Common myeloid progenitor, CD34-positive (primary cell): ENCODE measurements at regions not wholly inside any gene's neighbourhood (a gene's known extent, or its start where the extent isn't known, plus 50 kb on each side); places are given as distances from the start of the nearest gene placed in this dataset.

Experiments used
- CTCF ChIA-PET: fragments of 350-600 bp; sonication (Branson Sonifier 250); formaldehyde crosslinking; loops from one replicate; lab custom pipeline; 2021; ENCODE audit warnings: antibody characterized with exemption; lab: Charles Lee
- POLR2A ChIA-PET: fragments of 350-600 bp; sonication (Branson Sonifier 250); formaldehyde crosslinking; loops from one replicate; lab custom pipeline; 2021; ENCODE audit warnings: antibody characterized with exemption; lab: Charles Lee
- DNase-seq, 3 donors: peaks; one replicate each; pipeline versions ENCODE4 v3.0.0 to v3.0.0-alpha.2; 2013
- H3K27ac ChIP-seq, 2 experiments: 1 replicate in 1 of 2; 2 replicates in 1 of 2; pipeline ENCODE4 v1.7.0; 2013; ENCODE audit warnings: inconsistent platforms in 2 of 2, low read length in 2 of 2, mild to moderate bottlenecking in 2 of 2, low read depth in 1 of 2, moderate library complexity in 1 of 2; ENCODE audit not compliant: severe bottlenecking in 2 of 2, insufficient read depth in 1 of 2, poor library complexity in 1 of 2
- H3K27me3 ChIP-seq, 5 experiments: replicated peaks in 2 of 5; 1 replicate in 3 of 5; 2 replicates in 2 of 5; pipeline versions ENCODE4 v1.6.1 to v1.7.0; 2013; ENCODE audit warnings: low read length in 4 of 5, mild to moderate bottlenecking in 2 of 5, moderate library complexity in 2 of 5, inconsistent platforms in 1 of 5; ENCODE audit not compliant: insufficient read depth in 5 of 5, control insufficient read depth in 4 of 5
- H3K36me3 ChIP-seq, 4 experiments: 1 replicate in 2 of 4; 2 replicates in 2 of 4; pipeline versions ENCODE4 v1.6.1 to v1.7.0; 2013; ENCODE audit warnings: low read length in 3 of 4, control low read depth in 1 of 4, mild to moderate bottlenecking in 1 of 4; ENCODE audit not compliant: control insufficient read depth in 4 of 4, insufficient read depth in 4 of 4
- H3K4me1 ChIP-seq, 4 experiments: 1 replicate in 3 of 4; 2 replicates in 1 of 4; pipeline versions ENCODE4 v1.6.1 to v1.7.1; 2013; ENCODE audit warnings: low read length in 3 of 4, mild to moderate bottlenecking in 3 of 4, control low read depth in 1 of 4, inconsistent platforms in 1 of 4, moderate library complexity in 1 of 4; ENCODE audit not compliant: control insufficient read depth in 4 of 4, insufficient read depth in 4 of 4; ENCODE audit errors: control extremely low read depth in 1 of 4
- H3K4me3 ChIP-seq, 7 experiments: 1 replicate in 4 of 7; 2 replicates in 3 of 7; pipeline versions ENCODE4 v1.5.1 to v1.7.0; 2013; ENCODE audit warnings: mild to moderate bottlenecking in 7 of 7, low read length in 6 of 7, moderate library complexity in 6 of 7, inconsistent platforms in 2 of 7, low read depth in 2 of 7, control low read depth in 1 of 7; ENCODE audit not compliant: insufficient read depth in 4 of 7, control insufficient read depth in 1 of 7; ENCODE audit errors: extremely low read depth in 1 of 7
- H3K9me3 ChIP-seq, 5 experiments: 1 replicate in 4 of 5; 2 replicates in 1 of 5; pipeline versions ENCODE4 v1.6.1 to v1.7.1; 2013; ENCODE audit warnings: low read length in 4 of 5, mild to moderate bottlenecking in 2 of 5, inconsistent platforms in 1 of 5, low read depth in 1 of 5, moderate library complexity in 1 of 5; ENCODE audit not compliant: control insufficient read depth in 4 of 5, insufficient read depth in 2 of 5; ENCODE audit errors: control extremely low read depth in 1 of 5
- WGBS: methylation state at CpG from one replicate; pipeline ENCODE4 v1.1.5; 2013; ENCODE audit not compliant: insufficient coverage; 5-methylcytosine and 5-hydroxymethylcytosine counted together

- peaks cover 0 to 2% (median 0%) of the 10 kb centered on the region in 4 experiments for H3K4me1 ChIP-seq
- no peak overlapping the region for H3K27ac ChIP-seq
- ChIA-PET POLR2A (no interaction called here), CTCF (no interaction called here)
- H3K27me3 ChIP-seq: no peaks in the 10 kb centered on the region
- no peak for DNase-seq
- 100% methylated on average over 2 of the region's 3 CpGs for WGBS
- no peaks in the 10 kb centered on the region for H3K9me3 ChIP-seq
- no peak overlapping the region for H3K4me3 ChIP-seq
- H3K36me3 ChIP-seq: no peaks in the 10 kb centered on the region
Measured at GRCh38 chr10:9297580-9297979, 1243.1 kb downstream of the GATA3 start.

DNA sequence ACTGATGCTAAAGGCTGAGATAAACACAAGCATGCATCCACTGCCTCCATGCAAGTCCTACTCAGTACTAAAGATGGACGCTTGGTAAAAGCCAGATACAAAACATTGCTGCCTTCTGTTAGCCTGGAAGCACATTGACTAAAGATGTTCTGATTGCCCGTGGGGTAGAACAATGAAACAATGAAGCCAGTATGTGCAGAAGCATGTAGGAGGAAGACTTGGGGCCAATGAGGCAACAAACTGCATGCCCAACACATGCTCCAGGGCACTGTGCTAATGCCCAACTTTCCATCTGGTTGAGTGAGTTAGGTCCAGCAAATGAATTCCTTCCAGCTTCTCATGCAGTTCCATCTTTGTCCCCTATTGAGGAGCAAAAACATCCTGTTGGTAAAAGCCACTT is 1245.5 kb downstream of the GATA3 start:
- DNase-seq: no peak
- Histone ChIP-seq H3K27me3 (peaks cover 0 to 3% (median 0%) of the 10 kb centered on the region in 5 experiments), H3K4me1 (peaks cover 0 to 2% (median 0%) of the 10 kb centered on the region in 4 experiments), H3K27ac (no peak overlapping the region), H3K4me3 (no peak overlapping the region), H3K36me3 (no peaks in the 10 kb centered on the region), H3K9me3 (no peaks in the 10 kb centered on the region)
- WGBS: 89% methylated on average over 1 of the region's 2 CpGs
- ChIA-PET POLR2A (no interaction called here), CTCF (no interaction called here)

GRCh38 chr10:9301148-9301547 is 1246.7 kb downstream of the GATA3 start:
- H3K36me3 ChIP-seq: no peaks in the 10 kb centered on the region
- H3K27me3 ChIP-seq: peaks cover 0 to 3% (median 0%) of the 10 kb centered on the region in 5 experiments
- WGBS: 100% methylated on average over 1 of the region's 2 CpGs
- ChIA-PET CTCF (no interaction called here), POLR2A (no interaction called here)
- no peak for DNase-seq
- no peaks in the 10 kb centered on the region for H3K4me1 ChIP-seq
- no peak overlapping the region for H3K4me3 ChIP-seq
- no peak overlapping the region for H3K27ac ChIP-seq
- no peaks in the 10 kb centered on the region for H3K9me3 ChIP-seq

DNA sequence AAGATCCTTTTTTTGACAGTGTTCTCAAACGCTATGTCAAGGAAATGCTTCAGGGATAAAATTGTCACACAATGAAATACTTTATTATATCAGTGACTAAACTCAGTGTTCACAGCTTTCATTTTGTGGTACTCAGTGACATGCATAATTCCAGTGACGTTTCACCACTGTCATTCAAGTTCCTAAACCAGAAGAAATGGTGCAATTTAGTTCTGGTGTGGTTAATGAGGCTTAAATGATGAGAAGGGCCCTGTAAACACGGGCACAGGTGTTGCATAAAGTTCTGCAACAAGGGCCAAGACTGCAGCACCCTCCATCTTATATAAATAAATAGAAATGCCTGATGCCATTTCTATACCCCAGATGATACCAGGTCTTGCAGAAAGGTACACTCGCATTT is 1247.1 kb downstream of the GATA3 start:
- Histone ChIP-seq H3K27me3 (peaks cover 0 to 3% (median 0%) of the 10 kb centered on the region in 5 experiments), H3K27ac (no peak overlapping the region), H3K4me1 (no peaks in the 10 kb centered on the region), H3K4me3 (no peak overlapping the region), H3K9me3 (no peaks in the 10 kb centered on the region), H3K36me3 (no peaks in the 10 kb centered on the region)
- ChIA-PET POLR2A (no interaction called here), CTCF (no interaction called here)
- WGBS: no CpG with 5 or more reads among the region's 4 CpGs
- peak in 1 of 3 donors; percentile 10 for DNase-seq

DNA sequence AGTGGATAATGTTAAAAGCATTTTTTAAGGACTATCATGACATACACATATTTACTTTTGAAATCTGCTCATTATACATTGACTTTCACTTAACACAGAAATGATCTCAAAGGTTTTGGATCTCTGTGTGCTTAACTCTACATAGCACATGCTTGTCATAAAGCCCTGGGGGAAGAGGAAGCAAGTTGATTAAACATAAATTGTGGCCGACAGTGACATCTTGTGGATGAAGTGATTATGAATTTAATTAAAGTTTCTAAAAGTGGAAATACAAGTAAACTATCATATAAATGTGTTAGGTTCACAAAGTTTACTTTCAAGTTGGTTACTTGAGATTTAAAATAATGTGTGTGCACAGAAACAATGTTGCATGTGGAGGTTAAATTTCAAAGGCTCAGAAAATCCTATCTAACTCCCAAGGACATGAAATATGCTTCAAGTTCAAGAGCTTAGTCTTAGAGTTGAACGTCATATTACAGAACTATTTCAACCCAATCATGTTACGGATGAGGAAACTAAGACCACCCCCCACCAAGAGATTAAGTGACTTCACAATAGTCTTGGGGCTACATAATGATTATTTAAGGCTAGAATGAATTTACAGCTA is 1247.8 kb downstream of the GATA3 start:
- POLR2A ChIA-PET: no interaction called here
- WGBS: no CpG with 5 or more reads among the region's 3 CpGs
- CTCF ChIA-PET: interaction anchor here (0.6 to 1.3 kb wide), 7 partner anchors 28 to 1779 kb away, joined by 3 to 4 read pairs (median 3); no protein-coding TSS in a partner anchor
- DNase-seq: peak; percentile 61 to 82 (median 81)
- Histone ChIP-seq H3K27ac (no peak overlapping the region), H3K9me3 (no peaks in the 10 kb centered on the region), H3K27me3 (peaks cover 0 to 3% (median 0%) of the 10 kb centered on the region in 5 experiments), H3K4me3 (no peak overlapping the region), H3K4me1 (no peaks in the 10 kb centered on the region), H3K36me3 (no peaks in the 10 kb centered on the region)

- 96% methylated on average over 4 of the region's 6 CpGs for WGBS
- no peaks in the 10 kb centered on the region for H3K9me3 ChIP-seq
- ChIA-PET CTCF (interaction anchor here (1.2 kb wide), 2 partner anchors 23 to 1549 kb away, joined by 3 to 4 read pairs; no protein-coding TSS in a partner anchor), POLR2A (no interaction called here)
- no peak overlapping the region for H3K4me3 ChIP-seq
- no peaks in the 10 kb centered on the region for H3K4me1 ChIP-seq
- peaks cover 0 to 3% (median 0%) of the 10 kb centered on the region in 5 experiments for H3K27me3 ChIP-seq
- DNase-seq: peak; percentile 35 to 69 (median 66)
- H3K36me3 ChIP-seq: no peaks in the 10 kb centered on the region
- H3K27ac ChIP-seq: no peak overlapping the region
Measured at GRCh38 chr10:9305018-9305655, 1250.6 kb downstream of the GATA3 start.
